Hepatocyte (in vitro differentiated cells): ENCODE measurements at regions not wholly inside any gene's neighbourhood (a gene's known extent, or its start where the extent isn't known, plus 50 kb on each side); places are given as distances from the start of the nearest gene placed in this dataset.
"Not testable (repeated sequence)": the region's sequence is repeated elsewhere in the genome, so short reads cannot be mapped to it uniquely, and the experiment has no call there.

Experiments used
- DNase-seq: peaks from one replicate; pipeline ENCODE4 v3.0.0-alpha.2; 2016; ENCODE audit warnings: low spot score
- H2AFZ ChIP-seq: fragments of 200-600 bp; sonication (generic); 2 replicates; pipeline ENCODE4 v1.6.0; 2016; ENCODE audit warnings: antibody characterized with exemption, mild to moderate bottlenecking
- H3K27ac ChIP-seq: fragments of 200-600 bp; sonication (generic); 2 replicates; pipeline ENCODE4 v1.5.1; 2016; ENCODE audit warnings: mild to moderate bottlenecking
- H3K27me3 ChIP-seq: fragments of 200-600 bp; sonication (generic); 2 replicates; pipeline ENCODE4 v1.6.1; 2016
- H3K36me3 ChIP-seq: fragments of 200-600 bp; sonication (generic); replicated peaks from 2 replicates; pipeline ENCODE4 v1.5.1; 2016; ENCODE audit warnings: low read depth; ENCODE audit not compliant: insufficient read depth
- H3K4me1 ChIP-seq: fragments of 200-600 bp; sonication (generic); 2 replicates; pipeline ENCODE4 v1.5.1; 2016; ENCODE audit warnings: mild to moderate bottlenecking, moderate library complexity; ENCODE audit not compliant: insufficient read depth
- H3K4me2 ChIP-seq: fragments of 200-600 bp; sonication (generic); 2 replicates; pipeline ENCODE4 v1.6.0; 2016
- H3K4me3 ChIP-seq: fragments of 200-600 bp; sonication (generic); 2 replicates; pipeline ENCODE4 v1.5.1; 2016; ENCODE audit warnings: mild to moderate bottlenecking
- H3K79me2 ChIP-seq: fragments of 200-600 bp; sonication (generic); 2 replicates; pipeline ENCODE4 v1.6.0; 2017; ENCODE audit warnings: mild to moderate bottlenecking
- H3K9me2 ChIP-seq: fragments of 200-600 bp; sonication (generic); replicated peaks from 2 replicates; pipeline ENCODE4 v1.6.0; 2017; ENCODE audit warnings: mild to moderate bottlenecking; ENCODE audit not compliant: insufficient read depth
- H3K9me3 ChIP-seq: fragments of 200-600 bp; sonication (generic); 2 replicates; pipeline ENCODE4 v1.5.1; 2016; ENCODE audit warnings: low read depth, mild to moderate bottlenecking
- H4K20me1 ChIP-seq: fragments of 200-600 bp; sonication (generic); 2 replicates; pipeline ENCODE4 v1.6.0; 2016; ENCODE audit warnings: mild to moderate bottlenecking; ENCODE audit not compliant: insufficient read depth, poor library complexity, severe bottlenecking
- WGBS: methylation state at CpG from one replicate; pipeline ENCODE4 v1.1.6; 2016; ENCODE audit warnings: low lambda C conversion rate; ENCODE audit errors: missing lambda C conversion rate; 5-methylcytosine and 5-hydroxymethylcytosine counted together

- H3K27ac ChIP-seq, H3K4me2 ChIP-seq, H4K20me1 ChIP-seq, H3K36me3 ChIP-seq, H2AFZ ChIP-seq, H3K79me2 ChIP-seq, H3K4me3 ChIP-seq, H3K9me3 ChIP-seq, H3K9me2 ChIP-seq, H3K27me3 ChIP-seq, DNase-seq, H3K4me1 ChIP-seq: not testable (repeated sequence)
- WGBS = 76% methylated on average over 6 of the region's 6 CpGs
Measured at GRCh38 chr15:20095699-20096303, 445.8 kb downstream of the GOLGA6L6 start.

GRCh38 chr15:20089541-20089940, 452.1 kb downstream of the GOLGA6L6 start:
- not testable (repeated sequence) for DNase-seq, H3K27ac ChIP-seq
- WGBS = 79% methylated on average over 3 of the region's 4 CpGs

GRCh38 chr15:20084026-20084425, 457.6 kb downstream of the GOLGA6L6 start:
- not testable (repeated sequence) for H3K27ac ChIP-seq, H3K4me3 ChIP-seq, H2AFZ ChIP-seq, H3K9me3 ChIP-seq, H3K79me2 ChIP-seq, DNase-seq, H3K27me3 ChIP-seq, H4K20me1 ChIP-seq, H3K4me2 ChIP-seq, H3K9me2 ChIP-seq, H3K36me3 ChIP-seq, H3K4me1 ChIP-seq
- WGBS = no CpG with 5 or more reads among the region's 6 CpGs

More at GRCh38 chr15:20089541-20089940, 452.1 kb downstream of the GOLGA6L6 start:
- H3K9me2 ChIP-seq, H3K9me3 ChIP-seq, H3K4me3 ChIP-seq, H3K4me2 ChIP-seq, H3K36me3 ChIP-seq, H3K27me3 ChIP-seq, H3K79me2 ChIP-seq, H4K20me1 ChIP-seq, H2AFZ ChIP-seq, H3K4me1 ChIP-seq: not testable (repeated sequence)

- 92% methylated on average over 33 of the region's 35 CpGs for WGBS
- H2AFZ ChIP-seq, H4K20me1 ChIP-seq, H3K79me2 ChIP-seq, H3K9me2 ChIP-seq, H3K9me3 ChIP-seq, H3K4me2 ChIP-seq, H3K27ac ChIP-seq, H3K4me3 ChIP-seq, H3K27me3 ChIP-seq, DNase-seq, H3K4me1 ChIP-seq, H3K36me3 ChIP-seq: not testable (repeated sequence)
Measured at GRCh38 chr15:20074082-20074481, 467.5 kb downstream of the GOLGA6L6 start.

- H3K27me3 ChIP-seq, H3K4me2 ChIP-seq, H4K20me1 ChIP-seq, H3K4me1 ChIP-seq, H3K79me2 ChIP-seq, H3K9me3 ChIP-seq, H2AFZ ChIP-seq, H3K36me3 ChIP-seq, DNase-seq, H3K4me3 ChIP-seq, H3K27ac ChIP-seq, H3K9me2 ChIP-seq: not testable (repeated sequence)
- WGBS = 72% methylated on average over 4 of the region's 5 CpGs
Measured at GRCh38 chr15:20069043-20069442, 472.6 kb downstream of the GOLGA6L6 start.

- not testable (repeated sequence) for DNase-seq
Measured at GRCh38 chr15:20066173-20066572, 475.4 kb downstream of the GOLGA6L6 start.

GRCh38 chr15:20065508-20065907, 476.1 kb downstream of the GOLGA6L6 start:
- H3K9me3 ChIP-seq, H4K20me1 ChIP-seq, H3K4me1 ChIP-seq, H3K4me3 ChIP-seq, H3K79me2 ChIP-seq, H3K27me3 ChIP-seq, H2AFZ ChIP-seq, H3K27ac ChIP-seq, H3K4me2 ChIP-seq, H3K9me2 ChIP-seq, DNase-seq, H3K36me3 ChIP-seq: not testable (repeated sequence)
- WGBS = 81% methylated on average over 10 of the region's 10 CpGs

More at GRCh38 chr15:20066173-20066572, 475.4 kb downstream of the GOLGA6L6 start:
- H3K4me1 ChIP-seq, H3K27ac ChIP-seq, H3K4me2 ChIP-seq, H2AFZ ChIP-seq, H3K27me3 ChIP-seq, H3K4me3 ChIP-seq, H3K79me2 ChIP-seq, H3K9me3 ChIP-seq, H3K36me3 ChIP-seq, H4K20me1 ChIP-seq, H3K9me2 ChIP-seq: not testable (repeated sequence)
- 38% methylated on average over 5 of the region's 5 CpGs for WGBS

- H3K27ac ChIP-seq, DNase-seq, H3K79me2 ChIP-seq, H3K27me3 ChIP-seq, H3K4me1 ChIP-seq, H4K20me1 ChIP-seq, H3K9me2 ChIP-seq, H3K4me3 ChIP-seq, H3K4me2 ChIP-seq, H2AFZ ChIP-seq, H3K36me3 ChIP-seq, H3K9me3 ChIP-seq: not testable (repeated sequence)
- WGBS = 57% methylated on average over 7 of the region's 7 CpGs
Measured at GRCh38 chr15:20063167-20063566, 478.4 kb downstream of the GOLGA6L6 start.

- H2AFZ ChIP-seq, H3K9me3 ChIP-seq, H4K20me1 ChIP-seq, DNase-seq, H3K27me3 ChIP-seq, H3K79me2 ChIP-seq, H3K4me2 ChIP-seq, H3K9me2 ChIP-seq, H3K4me3 ChIP-seq, H3K4me1 ChIP-seq, H3K27ac ChIP-seq, H3K36me3 ChIP-seq: not testable (repeated sequence)
- WGBS = 85% methylated on average over 5 of the region's 13 CpGs
Measured at GRCh38 chr15:20060838-20061237, 480.8 kb downstream of the GOLGA6L6 start.
